ENCODE measurements at regions not wholly inside any gene's neighbourhood (a gene's known extent, or its start where the extent isn't known, plus 50 kb on each side); places are given as distances from the start of the nearest gene placed in this dataset.
"Not testable (repeated sequence)": the region's sequence is repeated elsewhere in the genome, so short reads cannot be mapped to it uniquely, and the experiment has no call there.

GRCh38 chr2:87319705-87320104, 298.1 kb upstream of the PLGLB1 start:
- not testable (repeated sequence) for DNase-seq

DNA sequence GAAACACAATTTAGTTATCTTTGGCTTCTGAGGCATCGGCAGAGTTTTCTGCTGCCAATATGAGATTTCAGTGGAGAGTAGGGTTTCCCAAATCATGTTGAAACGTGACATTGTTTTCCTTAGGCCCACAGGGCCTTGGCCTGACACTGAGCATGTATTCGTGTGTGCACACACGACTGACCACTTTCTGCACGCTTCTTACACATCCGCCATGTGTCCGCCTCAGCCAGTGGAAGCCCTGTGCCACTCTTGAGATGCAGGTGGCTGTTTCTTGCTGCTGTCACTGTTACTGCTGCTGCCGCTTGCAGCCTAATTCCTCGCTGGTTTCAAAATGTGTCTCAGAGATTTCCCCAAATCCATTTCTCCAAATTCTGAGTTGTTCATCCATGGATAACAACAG, 299.6 kb upstream of the PLGLB1 start:
- DNase-seq = not testable (repeated sequence)

DNA sequence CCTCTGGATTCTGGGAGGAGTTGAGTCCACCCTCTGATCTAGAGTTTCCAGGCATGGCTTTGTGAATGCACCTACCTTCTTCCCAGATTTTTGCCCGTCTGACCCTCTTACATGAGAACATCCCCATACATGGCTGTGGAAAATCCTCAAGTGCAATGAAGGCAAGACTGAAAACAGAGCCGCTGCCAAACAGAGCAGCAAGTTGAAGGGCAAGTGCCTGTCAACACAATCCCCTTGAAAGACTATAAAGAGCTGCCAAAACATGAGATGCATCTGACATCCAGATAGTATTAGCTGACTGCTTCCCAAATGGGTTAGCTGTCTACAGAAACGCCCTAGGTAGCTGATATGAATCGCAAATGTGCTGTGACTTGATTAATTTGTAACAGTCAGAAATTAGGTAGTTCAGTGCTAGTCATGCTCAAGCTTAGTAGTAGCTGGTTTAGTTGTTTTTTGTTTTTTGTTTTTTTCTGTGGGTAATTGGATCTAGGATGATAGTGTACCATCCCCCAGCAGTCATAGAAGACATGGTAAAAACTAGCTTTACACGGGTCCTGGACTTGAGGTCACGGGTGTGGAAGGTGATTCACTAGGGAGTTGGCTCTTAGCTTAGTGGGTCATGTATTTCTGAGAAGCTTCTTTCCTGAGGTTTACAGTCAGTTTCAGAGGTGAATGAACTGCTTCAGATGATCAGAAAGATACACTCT, 302.8 kb upstream of the PLGLB1 start:
- DNase-seq = not testable (repeated sequence)

GRCh38 chr2:87325042-87325910, 303.6 kb upstream of the PLGLB1 start:
- DNase-seq = not testable (repeated sequence)

DNA sequence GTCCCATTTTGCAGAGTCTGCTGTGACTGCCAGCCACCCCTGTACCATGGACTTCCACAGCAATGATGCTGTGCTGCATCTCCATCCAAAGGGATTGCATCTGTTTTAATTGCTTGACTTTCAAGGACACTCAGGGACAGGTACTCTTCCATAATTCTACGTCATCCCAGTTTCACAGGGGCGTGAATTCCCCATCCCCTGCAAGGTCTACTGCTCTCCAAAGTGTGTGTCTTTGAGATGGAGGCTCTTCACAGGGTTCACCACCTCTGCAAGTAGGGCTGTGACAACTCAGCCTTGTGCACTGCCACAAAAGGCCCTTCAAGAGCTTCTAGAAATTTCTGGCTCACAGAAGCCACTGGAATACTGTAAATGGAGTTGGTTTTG, 304.3 kb upstream of the PLGLB1 start:
- DNase-seq = not testable (repeated sequence)

- not testable (repeated sequence) for DNase-seq
Observed at GRCh38 chr2:87326754-87327153, 305.1 kb upstream of the PLGLB1 start.

DNA sequence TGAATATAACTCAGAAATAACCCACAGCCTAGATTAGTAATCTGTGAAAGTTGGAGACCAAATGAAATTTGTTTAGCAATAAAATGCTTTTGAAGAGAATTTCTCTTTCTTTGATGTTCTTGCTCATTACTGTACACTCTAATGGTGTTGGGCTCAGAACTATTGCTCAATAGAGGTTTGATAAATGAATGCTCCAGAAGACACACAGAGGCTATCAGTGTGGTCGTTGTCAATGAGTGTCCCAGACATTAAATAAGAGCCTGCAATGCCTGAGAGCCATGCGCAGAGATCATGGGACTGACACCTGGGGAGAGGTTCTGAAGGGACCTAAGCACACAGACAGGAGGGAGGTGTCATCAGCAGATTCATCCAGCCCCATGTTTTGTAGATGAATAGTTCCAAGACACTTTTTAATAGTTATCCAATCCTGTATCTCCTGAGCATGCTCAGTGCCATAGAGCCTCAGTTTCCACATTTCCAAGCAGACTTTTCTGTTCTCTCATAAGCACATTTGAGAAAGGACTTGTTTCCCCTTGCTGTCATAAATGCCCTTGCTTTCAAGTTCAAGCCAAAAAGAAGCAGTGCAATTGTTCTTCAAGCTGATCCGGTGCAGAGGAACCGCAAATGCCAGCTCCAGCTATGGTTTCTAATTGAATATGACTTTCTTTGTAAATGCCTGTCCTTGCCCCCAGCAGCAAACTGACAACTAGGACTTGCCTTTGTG, 306.2 kb upstream of the PLGLB1 start:
- not testable (repeated sequence) for DNase-seq

GRCh38 chr2:87329529-87329928, 307.9 kb upstream of the PLGLB1 start:
- not testable (repeated sequence) for DNase-seq

- not testable (repeated sequence) for DNase-seq
Observed at GRCh38 chr2:87330486-87330885, 308.8 kb upstream of the PLGLB1 start.

DNA sequence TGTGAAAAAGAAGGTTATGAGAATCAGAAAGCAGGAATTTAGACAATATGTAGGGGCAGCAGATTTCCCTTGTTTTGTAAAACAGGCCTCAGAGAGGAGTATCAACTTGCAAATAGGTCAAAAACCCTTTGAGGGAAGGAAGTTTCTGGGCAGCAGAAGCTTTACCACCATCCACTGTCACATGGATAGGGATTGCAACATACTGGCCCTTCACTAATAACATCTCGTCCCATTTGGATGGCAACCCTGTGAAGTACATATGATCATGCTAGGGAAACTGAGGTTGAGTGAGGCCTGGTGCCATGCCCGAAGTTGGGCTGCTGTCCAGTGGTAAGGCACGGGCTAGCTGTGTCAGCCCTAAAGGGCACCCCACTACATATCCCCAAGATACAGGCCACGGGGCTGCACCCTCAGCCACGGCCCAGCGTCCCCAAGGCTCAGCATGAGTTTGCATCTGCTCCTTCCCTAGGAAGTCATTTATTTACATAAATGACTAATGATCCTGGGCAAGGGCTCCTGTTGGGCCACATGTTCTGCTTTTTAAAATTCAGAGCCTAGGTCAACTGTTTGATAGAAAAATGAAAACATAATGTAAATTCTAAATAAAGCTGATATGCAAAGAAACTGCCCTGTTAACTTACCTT, 310.4 kb upstream of the PLGLB1 start:
- not testable (repeated sequence) for DNase-seq

- DNase-seq = not testable (repeated sequence)
Observed at GRCh38 chr2:87334888-87335287, 313.2 kb upstream of the PLGLB1 start.

GRCh38 chr2:87338998-87339397, 317.4 kb upstream of the PLGLB1 start:
- DNase-seq = not testable (repeated sequence)

- DNase-seq = peak; percentile 39
Observed at GRCh38 chr2:87341601-87342014, 320.0 kb upstream of the PLGLB1 start.

GRCh38 chr2:87342175-87342574, 320.5 kb upstream of the PLGLB1 start:
- DNase-seq = not testable (repeated sequence)

DNA sequence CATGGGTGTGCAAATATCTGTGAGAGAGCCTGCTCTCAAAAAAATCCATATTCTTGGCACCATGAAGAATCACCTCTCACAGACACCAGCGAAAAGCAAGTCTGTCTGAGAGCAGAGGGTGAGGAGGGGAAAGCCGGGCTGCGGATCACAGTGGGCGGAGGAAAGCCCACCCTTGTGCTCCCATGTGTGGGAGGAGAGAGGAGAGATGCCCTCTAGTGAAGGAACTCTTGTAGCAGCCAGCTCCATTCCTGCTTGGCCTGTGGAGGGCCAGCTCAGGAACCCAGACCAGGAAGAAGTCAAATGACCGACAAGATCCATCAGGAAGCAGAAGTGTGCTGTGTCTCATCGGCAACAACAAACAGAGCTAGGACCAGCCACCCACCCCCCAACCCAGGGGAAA, 321.7 kb upstream of the PLGLB1 start:
- not testable (repeated sequence) for DNase-seq

GRCh38 chr2:87345283-87345682, 323.6 kb upstream of the PLGLB1 start:
- DNase-seq = not testable (repeated sequence)

DNA sequence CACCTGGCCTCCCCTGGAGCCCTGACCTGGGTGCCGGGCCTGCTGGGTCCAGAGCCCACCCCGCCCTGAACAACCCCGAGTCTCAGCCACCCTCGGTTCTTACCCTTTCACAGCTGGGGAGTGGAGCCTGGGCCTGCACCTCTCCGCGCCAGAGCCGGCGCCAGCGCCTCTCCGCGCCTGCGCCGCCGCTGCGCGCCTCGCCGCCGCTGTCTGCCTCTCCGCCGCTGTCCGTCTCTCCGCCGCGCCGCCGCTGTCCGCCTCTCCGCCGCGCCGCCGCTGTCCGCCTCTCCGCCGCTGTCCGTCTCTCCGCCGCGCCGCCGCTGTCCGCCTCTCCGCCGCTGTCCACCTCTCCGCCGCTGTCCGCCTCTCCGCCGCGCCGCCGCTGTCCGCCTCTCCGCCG, 326.9 kb upstream of the PLGLB1 start:
- not testable (repeated sequence) for DNase-seq

GRCh38 chr2:87349006-87349405, 327.4 kb upstream of the PLGLB1 start:
- not testable (repeated sequence) for DNase-seq

DNA sequence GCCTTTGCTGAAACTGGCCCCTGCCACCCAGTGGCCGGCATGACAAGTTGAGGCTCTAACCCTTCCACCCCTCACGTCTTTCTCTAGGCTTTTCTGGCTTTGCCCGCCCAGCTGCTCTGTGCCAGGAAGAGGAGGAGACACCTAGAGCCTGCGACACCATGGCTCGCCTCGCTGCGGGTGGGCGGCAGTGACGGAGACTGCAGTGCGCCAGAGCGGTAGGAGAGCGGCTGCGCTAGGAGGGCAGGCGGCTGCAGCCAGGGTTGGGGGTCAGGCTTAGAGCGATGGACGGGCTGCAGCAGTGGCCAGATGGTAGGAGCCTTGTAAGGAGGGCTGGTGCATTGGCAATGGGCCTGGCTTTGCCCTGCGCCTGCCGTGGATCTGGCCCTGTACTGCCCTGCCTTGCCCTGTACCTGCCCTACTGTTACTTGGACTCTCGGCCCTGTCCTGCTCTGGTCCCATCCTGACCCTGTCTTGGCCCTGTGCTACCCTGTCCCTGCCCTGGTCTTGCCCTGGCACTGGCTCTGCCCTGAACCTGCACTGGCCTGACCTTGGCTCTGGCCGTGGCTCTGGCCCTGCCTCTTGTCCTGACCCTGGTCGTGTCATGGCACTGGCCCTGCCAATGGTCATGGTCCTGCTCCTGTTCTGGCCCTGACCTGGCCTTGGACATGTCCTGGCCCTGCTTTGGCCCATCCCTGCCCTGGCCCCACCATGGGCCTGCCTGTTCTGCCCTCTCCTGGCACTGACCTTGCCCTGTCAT, 330.7 kb upstream of the PLGLB1 start:
- not testable (repeated sequence) for DNase-seq

GRCh38 chr2:87353408-87353807, 331.8 kb upstream of the PLGLB1 start:
- DNase-seq = not testable (repeated sequence)

DNA sequence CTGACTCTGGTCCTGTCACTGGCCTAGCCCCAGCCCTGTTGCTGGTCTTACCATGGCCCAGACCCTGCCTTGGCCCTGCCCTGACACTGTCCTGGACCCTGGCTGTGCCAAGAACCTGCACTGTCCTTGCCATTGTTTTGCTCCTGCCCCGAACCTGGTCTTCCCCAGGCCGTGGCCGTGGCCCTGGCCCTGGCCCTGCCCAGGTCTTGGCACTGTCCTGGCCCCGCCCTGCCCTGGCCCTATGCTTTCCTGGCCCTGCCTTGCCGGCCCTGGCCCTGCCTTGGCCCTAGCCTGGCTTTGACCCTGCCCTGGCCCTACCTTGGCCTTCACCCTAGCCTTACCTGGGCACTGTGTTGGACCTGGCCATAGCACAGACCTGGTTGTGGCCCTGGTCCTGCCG, 332.5 kb upstream of the PLGLB1 start:
- not testable (repeated sequence) for DNase-seq

DNA sequence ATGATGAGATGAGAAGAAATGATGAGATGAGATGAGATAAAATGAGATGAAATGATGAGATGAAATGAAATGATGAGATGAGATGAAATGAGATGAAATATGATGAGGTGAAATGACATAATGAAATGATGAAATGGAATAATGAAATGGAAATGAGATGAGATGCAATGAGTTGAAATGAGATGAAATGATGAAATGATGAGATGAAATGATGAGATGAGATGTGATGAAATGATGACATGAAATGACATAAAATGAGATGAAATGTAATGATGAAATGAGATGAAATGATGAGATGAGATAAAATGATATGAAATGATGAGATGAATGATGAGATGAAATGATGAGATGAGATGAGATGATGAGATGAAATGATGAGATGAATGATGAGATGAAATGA, 338.6 kb upstream of the PLGLB1 start:
- not testable (repeated sequence) for DNase-seq

Measured in activated T-cell treated with anti-CD3 and anti-CD28 coated beads, Interleukin-2, amount 50 U/mL, for 1 hour (primary cell).